ENCODE measurements at regions not wholly inside any gene's neighbourhood (a gene's known extent, or its start where the extent isn't known, plus 50 kb on each side); places are given as distances from the start of the nearest gene placed in this dataset.

GRCh38 chr2:207413376-207413907 is 116.3 kb upstream of the CREB1 start:
- H3K4me3 ChIP-seq (replicated peaks; ENCODE audit: insufficient read depth, low read length) = no peak overlapping the region
- no peak for DNase-seq (ENCODE audit: low read depth in 1 of 2, low spot score in 1 of 2)
- H3K27me3 ChIP-seq (ENCODE audit: insufficient read depth, poor library complexity, severe bottlenecking) = no peaks in the 10 kb centered on the region
- no peak overlapping the region for H3K27ac ChIP-seq (replicated peaks)
- TF ChIP-seq POLR2AphosphoS5 (IDR thresholded peaks at IDR 0.05; ENCODE audit: low read depth) = no peak
- TF ChIP-seq SPI1 (IDR thresholded peaks at IDR 0.05; ENCODE audit: borderline replicate concordance, low read depth) = no peak
- TF ChIP-seq GABPA (IDR thresholded peaks at IDR 0.05; ENCODE audit: low read depth) = no peak
- TF ChIP-seq, protein P1, sequence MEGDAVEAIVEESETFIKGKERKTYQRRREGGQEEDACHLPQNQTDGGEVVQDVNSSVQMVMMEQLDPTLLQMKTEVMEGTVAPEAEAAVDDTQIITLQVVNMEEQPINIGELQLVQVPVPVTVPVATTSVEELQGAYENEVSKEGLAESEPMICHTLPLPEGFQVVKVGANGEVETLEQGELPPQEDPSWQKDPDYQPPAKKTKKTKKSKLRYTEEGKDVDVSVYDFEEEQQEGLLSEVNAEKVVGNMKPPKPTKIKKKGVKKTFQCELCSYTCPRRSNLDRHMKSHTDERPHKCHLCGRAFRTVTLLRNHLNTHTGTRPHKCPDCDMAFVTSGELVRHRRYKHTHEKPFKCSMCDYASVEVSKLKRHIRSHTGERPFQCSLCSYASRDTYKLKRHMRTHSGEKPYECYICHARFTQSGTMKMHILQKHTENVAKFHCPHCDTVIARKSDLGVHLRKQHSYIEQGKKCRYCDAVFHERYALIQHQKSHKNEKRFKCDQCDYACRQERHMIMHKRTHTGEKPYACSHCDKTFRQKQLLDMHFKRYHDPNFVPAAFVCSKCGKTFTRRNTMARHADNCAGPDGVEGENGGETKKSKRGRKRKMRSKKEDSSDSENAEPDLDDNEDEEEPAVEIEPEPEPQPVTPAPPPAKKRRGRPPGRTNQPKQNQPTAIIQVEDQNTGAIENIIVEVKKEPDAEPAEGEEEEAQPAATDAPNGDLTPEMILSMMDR (IDR thresholded peaks at IDR 0.05; ENCODE audit: insufficient read depth, low read length) = no peak
- TF ChIP-seq REST (IDR thresholded peaks at IDR 0.05; ENCODE audit: insufficient replicate concordance, low read depth) = no peak

DNA sequence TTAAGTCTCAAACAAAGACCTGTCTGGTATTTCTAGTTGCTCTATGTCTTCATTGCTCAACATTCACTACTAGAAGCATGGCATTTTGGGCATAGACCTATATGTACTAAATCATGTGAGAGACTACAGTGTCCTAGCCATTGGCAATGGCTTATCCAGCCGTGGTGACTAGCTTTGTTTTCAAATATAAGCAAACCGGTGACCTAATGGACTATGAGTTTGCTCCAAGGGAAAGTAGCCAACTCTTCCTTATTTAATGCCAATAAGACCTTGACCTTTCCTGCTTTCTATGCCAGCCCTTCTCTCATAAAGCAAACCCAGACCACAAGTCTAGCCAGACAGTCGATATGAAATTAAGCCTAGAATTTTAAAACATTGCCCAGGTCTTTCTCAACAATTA is 113.7 kb upstream of the CREB1 start:
- H3K27ac ChIP-seq (replicated peaks) = no peak overlapping the region
- H3K27me3 ChIP-seq (ENCODE audit: insufficient read depth, poor library complexity, severe bottlenecking) = no peaks in the 10 kb centered on the region
- DNase-seq (ENCODE audit: low read depth in 1 of 2, low spot score in 1 of 2) = no peak
- H3K4me3 ChIP-seq (replicated peaks; ENCODE audit: insufficient read depth, low read length) = no peak overlapping the region
- TF ChIP-seq, protein P1 (IDR thresholded peaks at IDR 0.05; ENCODE audit: insufficient read depth, low read length) = no peak
- TF ChIP-seq SPI1 (IDR thresholded peaks at IDR 0.05; ENCODE audit: borderline replicate concordance, low read depth) (no peak), POLR2AphosphoS5 (IDR thresholded peaks at IDR 0.05; ENCODE audit: low read depth) (no peak), REST (IDR thresholded peaks at IDR 0.05; ENCODE audit: insufficient replicate concordance, low read depth) (no peak), GABPA (IDR thresholded peaks at IDR 0.05; ENCODE audit: low read depth) (no peak)

- DNase-seq (ENCODE audit: low read depth in 1 of 2, low spot score in 1 of 2) = no peak
These were observed 112.9 kb upstream of the CREB1 start for GRCh38 chr2:207416900-207417299.

More at GRCh38 chr2:207416900-207417299, 112.9 kb upstream of the CREB1 start:
- Histone ChIP-seq H3K27me3 (ENCODE audit: insufficient read depth, poor library complexity, severe bottlenecking) (no peaks in the 10 kb centered on the region), H3K4me3 (replicated peaks; ENCODE audit: insufficient read depth, low read length) (no peak overlapping the region), H3K27ac (replicated peaks) (no peak overlapping the region)
- TF ChIP-seq GABPA (IDR thresholded peaks at IDR 0.05; ENCODE audit: low read depth) (no peak), POLR2AphosphoS5 (IDR thresholded peaks at IDR 0.05; ENCODE audit: low read depth) (no peak), SPI1 (IDR thresholded peaks at IDR 0.05; ENCODE audit: borderline replicate concordance, low read depth) (no peak), REST (IDR thresholded peaks at IDR 0.05; ENCODE audit: insufficient replicate concordance, low read depth) (no peak)
- TF ChIP-seq, protein P1 (IDR thresholded peaks at IDR 0.05; ENCODE audit: insufficient read depth, low read length) = no peak

Measured in HL-60 (cell line).